HG02759 (cell line): ENCODE measurements at regions not wholly inside any gene's neighbourhood (a gene's known extent, or its start where the extent isn't known, plus 50 kb on each side); places are given as distances from the start of the nearest gene placed in this dataset.

ENCODE experiments used
- ATAC-seq: cut with Tn5 transposase; IDR thresholded peaks from one replicate; pipeline ENCODE4 v1.9.1; 2021; ENCODE audit warnings: mild to moderate bottlenecking, moderate library complexity; ENCODE audit not compliant: unreplicated experiment

DNA sequence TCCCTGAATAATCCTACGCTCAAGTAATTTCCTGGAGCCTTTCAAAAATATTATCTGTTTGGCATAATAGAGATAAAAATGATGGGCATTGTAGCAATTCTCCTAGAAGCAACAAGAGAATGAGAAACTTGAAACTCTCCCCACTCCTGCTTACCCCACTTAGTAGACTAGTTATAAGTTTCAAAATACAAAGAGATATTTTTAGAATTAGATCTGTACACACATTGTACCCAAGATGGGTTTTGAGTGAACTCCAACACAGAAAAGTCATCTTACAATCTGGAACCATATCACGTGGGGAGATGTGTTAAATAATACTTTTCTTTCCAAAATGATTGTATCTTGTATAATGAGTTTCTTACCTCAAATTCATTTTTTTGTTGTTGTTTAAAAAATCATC is 484.9 kb downstream of the LPIN1 start:
- no peak for ATAC-seq

GRCh38 chr2:12232876-12233275 is 483.9 kb upstream of the TRIB2 start:
- ATAC-seq, result no peak

- no peak for ATAC-seq
Measured at GRCh38 chr2:12236136-12236844, 480.4 kb upstream of the TRIB2 start.

- ATAC-seq, result no peak
Measured at GRCh38 chr2:12240206-12240605, 476.5 kb upstream of the TRIB2 start.

- no peak for ATAC-seq
Measured at GRCh38 chr2:12243381-12243780, 473.4 kb upstream of the TRIB2 start.

- no peak for ATAC-seq
Measured at GRCh38 chr2:12244070-12244469, 472.7 kb upstream of the TRIB2 start.

DNA sequence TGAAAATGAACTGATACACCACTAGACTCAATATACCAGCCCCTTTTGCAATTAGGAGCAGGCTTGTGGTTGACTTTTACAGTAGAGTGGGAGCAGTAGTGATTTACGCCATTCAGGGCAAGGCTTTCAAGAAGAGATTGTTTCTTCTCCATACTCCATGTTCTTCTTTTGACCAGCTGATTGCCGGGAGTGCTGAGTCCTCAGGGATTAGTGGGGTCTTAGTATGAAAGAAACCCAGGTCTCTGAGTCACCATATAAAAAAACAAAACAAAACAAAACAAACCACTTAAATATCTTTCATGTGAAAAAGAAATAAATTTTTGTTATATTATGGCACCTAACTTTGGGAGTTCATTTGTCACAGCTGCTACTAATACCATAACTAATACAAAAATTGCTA is 465.6 kb upstream of the TRIB2 start:
- no peak for ATAC-seq

DNA sequence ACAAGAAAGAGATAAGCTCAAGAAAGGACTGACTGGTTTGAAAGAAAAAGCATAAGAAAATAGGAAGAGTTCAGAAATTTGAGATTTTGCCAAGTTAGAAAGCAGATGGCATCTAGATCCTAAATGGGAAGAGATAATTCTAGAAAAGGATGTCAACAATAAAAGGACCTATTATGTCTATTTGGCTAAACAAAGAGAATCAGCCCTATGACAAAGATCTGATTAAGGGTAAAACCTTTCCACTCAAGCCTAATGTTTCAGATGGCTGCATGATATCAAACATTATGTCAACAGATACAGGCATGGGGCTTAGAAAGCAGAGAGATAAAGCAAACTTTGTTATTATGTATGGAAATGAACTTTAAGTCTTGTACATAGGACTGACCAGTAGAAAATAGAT is 465.0 kb upstream of the TRIB2 start:
- ATAC-seq, result no peak

GRCh38 chr2:12253167-12253778 is 463.5 kb upstream of the TRIB2 start:
- no peak for ATAC-seq

DNA sequence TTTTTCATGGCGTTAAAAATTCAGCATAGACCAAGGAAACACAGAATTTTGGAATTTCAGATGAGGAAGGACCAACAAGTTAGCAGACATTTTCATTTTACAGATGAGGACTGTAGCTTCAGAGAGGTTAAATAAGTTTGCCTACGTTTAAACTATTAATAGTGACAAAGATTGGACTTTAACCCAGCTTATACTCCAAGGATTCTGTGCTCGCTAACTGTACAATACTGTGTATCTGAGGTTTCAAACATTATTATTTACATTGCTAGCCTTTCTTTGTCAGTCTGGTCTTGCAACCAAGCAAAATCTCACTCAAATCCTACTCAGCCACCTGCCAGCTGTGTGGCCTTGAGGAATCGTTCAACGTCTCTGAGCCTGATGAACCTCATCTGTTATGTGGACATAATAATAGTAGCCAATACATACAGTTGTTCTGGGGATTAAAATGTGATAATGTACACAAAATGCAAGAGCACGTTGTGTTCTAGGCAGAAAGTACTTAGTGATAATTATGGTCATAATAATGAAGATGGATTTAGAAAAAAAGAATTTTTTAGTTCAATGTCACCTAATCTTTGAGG is 462.4 kb upstream of the TRIB2 start:
- no peak for ATAC-seq

DNA sequence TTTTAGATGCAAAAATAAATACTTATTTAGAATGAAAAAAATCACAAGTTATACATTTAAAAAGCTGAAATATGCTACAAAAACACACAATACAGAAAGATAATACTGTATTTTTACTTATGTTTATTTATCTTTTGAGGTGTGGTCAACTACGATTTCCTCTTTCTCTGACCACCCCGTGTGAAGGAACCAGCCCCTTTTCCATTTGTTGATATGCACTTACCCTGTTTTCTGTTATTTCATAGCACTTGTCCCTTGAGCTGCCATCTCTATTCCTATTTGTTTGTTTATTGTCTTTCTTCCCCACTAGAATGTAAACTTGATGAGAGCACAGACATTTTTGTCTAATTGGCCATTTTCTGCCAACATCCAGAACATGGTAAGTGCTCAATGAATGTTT is 460.5 kb upstream of the TRIB2 start:
- no peak for ATAC-seq

DNA sequence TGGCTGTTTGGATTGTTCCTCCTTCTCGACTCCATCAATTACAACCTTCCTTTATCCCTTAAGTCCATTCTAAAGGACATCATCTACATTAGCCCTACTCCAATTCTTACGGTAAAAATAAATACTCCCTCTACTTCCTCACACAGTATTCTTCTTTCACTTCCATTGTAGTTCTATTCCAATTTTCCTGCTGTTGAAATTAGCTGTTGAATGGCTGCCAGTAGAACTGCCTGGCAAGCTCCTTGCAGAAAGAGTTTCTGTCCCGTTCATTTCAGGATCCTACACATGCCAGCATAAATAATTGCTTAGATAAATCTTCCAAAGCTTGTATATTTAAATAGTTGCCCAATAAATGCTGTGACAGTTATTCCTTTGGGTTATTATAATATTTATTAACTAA is 459.3 kb upstream of the TRIB2 start:
- ATAC-seq, result no peak

DNA sequence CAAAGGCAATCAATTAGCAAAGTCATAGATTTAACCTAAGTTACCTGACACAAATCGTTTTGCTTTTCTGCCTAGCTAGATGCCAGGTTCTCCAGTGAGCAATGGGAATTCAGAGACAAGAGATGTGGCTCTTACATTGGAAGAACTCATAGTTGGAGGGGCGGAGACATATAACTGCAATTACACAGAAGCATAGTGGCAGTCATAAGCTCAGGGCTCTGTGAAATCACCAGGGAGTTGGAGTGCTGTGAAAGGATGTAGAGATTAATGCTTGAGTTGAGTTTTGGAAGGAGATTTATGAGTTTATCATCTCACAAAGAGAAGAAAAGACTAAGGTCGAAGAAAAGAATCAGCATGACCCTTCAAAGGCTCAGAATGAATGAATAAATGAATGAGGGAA is 457.2 kb upstream of the TRIB2 start:
- no peak for ATAC-seq

- ATAC-seq, result no peak
Measured at GRCh38 chr2:12261986-12262680, 454.6 kb upstream of the TRIB2 start.

DNA sequence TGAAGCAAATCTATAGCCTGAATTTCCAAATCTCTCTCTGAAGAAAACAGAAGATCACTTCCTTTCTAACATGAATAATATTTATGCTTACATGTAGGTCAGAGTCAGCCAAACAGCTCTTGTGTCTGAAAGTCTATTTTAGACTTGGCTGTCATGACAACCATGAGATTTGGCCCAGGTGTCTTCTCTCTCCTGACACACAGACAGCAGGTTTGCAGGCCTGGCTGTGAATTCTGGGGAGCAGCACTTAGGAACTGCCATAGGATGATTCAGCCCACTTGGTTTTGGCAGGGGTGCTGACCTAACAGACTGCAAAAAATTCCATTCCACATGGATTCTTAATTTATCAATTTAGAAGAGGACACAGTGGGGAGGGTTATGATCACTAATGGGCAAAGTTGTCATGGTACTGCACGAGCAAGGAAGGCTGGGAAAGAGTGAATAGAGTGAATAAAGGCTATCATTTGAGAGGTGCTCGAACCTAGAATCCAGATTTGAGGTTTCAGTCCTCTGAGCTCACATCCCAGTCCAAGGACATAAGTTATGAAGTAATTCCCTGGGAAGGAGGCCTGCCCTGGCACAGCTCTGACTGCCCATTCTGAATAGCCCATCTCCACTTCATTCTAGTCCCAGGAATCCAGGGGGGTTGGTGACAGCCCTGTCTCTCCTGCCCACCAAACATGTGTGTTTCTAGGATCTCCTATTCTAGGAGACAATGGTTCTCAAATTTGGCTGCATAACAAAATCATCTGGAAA is 453.9 kb upstream of the TRIB2 start:
- peak; percentile 77 for ATAC-seq

GRCh38 chr2:12263730-12264129 is 453.0 kb upstream of the TRIB2 start:
- ATAC-seq, result no peak

GRCh38 chr2:12264146-12264545 is 452.6 kb upstream of the TRIB2 start:
- no peak for ATAC-seq

DNA sequence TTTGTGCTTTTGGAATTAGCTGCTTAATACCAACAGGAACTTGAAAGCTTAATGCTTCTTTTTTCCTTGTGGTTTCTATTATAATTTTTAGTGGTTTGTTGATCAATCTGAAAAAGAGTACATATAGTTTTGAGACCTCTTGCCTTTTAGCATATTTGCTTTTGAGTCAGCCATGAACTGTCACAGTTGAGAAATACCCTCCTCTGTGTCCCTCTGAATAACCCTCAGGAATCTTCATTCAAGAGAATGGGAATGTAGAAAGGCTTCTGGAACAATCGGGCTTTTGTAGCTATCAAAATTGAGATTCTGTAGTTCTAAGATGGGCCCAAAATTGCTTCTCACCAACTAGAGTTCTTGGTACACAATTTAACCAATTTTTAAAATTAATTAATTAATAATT is 451.1 kb upstream of the TRIB2 start:
- no peak for ATAC-seq

GRCh38 chr2:12267042-12267441 is 449.7 kb upstream of the TRIB2 start:
- no peak for ATAC-seq

GRCh38 chr2:12269041-12269972 is 447.4 kb upstream of the TRIB2 start:
- no peak for ATAC-seq
